Natural killer cell treated with Interleukin-12 subunit alpha and Interleukin-12 subunit beta and Interleukin-15 and Interleukin-18, amount 100 ng/mL, for 72 hours (primary cell): ENCODE measurements at regions not wholly inside any gene's neighbourhood (a gene's known extent, or its start where the extent isn't known, plus 50 kb on each side); places are given as distances from the start of the nearest gene placed in this dataset.
A peak's percentile ranks its signal among the peaks of the same experiment; 100 is the strongest.
"Not testable (repeated sequence)": the region's sequence is repeated elsewhere in the genome, so short reads cannot be mapped to it uniquely, and the experiment has no call there.

Experiments used
- ATAC-seq, 2 donors: fragments of 150-1000 bp; cut with Tn5 transposase in 1 of 2; sonication (Bioruptor Pico), chemical (Tn5 transposase) in 1 of 2; 2 replicates each; pipeline ENCODE4 v1.10.0; 2021
- DNase-seq: peaks from one replicate; pipeline ENCODE4 v3.0.0; 2022; ENCODE audit warnings: low spot score
- H3K27ac Mint-ChIP-seq, 2 donors: 1 replicate in 1 of 2; 2 replicates in 1 of 2; pipeline ENCODE4 v1.8.0; 2022; ENCODE audit warnings: mixed read lengths in 2 of 2, mild to moderate bottlenecking in 1 of 2, moderate library complexity in 1 of 2
- H3K27me3 Mint-ChIP-seq, 2 donors: 1 replicate in 1 of 2; 2 replicates in 1 of 2; pipeline ENCODE4 v1.8.0; 2022; ENCODE audit warnings: mixed read lengths in 2 of 2
- H3K36me3 Mint-ChIP-seq: one replicate; pipeline ENCODE4 v1.8.0; 2022; ENCODE audit warnings: mixed read lengths
- H3K4me1 Mint-ChIP-seq, 2 donors: 1 replicate in 1 of 2; 2 replicates in 1 of 2; pipeline ENCODE4 v1.8.0; 2022; ENCODE audit warnings: low read depth in 2 of 2, mixed read lengths in 2 of 2, mild to moderate bottlenecking in 1 of 2
- H3K4me3 Mint-ChIP-seq: one replicate; pipeline ENCODE4 v1.8.0; 2022; ENCODE audit warnings: mixed read lengths
- H3K9me3 Mint-ChIP-seq: 2 replicates; pipeline ENCODE4 v1.8.0; 2022; ENCODE audit warnings: mixed read lengths

- no peak overlapping the region for H3K27ac Mint-ChIP-seq
- H3K36me3 Mint-ChIP-seq: no peaks in the 10 kb centered on the region
- no peak for ATAC-seq
- DNase-seq: no peak
- peaks cover 6% of the 10 kb centered on the region for H3K9me3 Mint-ChIP-seq
- no peaks in the 10 kb centered on the region for H3K27me3 Mint-ChIP-seq
- no peaks in the 10 kb centered on the region for H3K4me1 Mint-ChIP-seq
- H3K4me3 Mint-ChIP-seq: no peak overlapping the region
These were observed 117.7 kb upstream of the SPATA16 start for GRCh38 chr3:173258697-173259096.

GRCh38 chr3:173257797-173258196 lies 116.8 kb upstream of the SPATA16 start:
- Mint-ChIP-seq H3K9me3 (peaks cover 6% of the 10 kb centered on the region), H3K4me3 (no peak overlapping the region), H3K4me1 (no peaks in the 10 kb centered on the region), H3K36me3 (no peaks in the 10 kb centered on the region), H3K27me3 (no peaks in the 10 kb centered on the region), H3K27ac (no peak overlapping the region)
- ATAC-seq (no peak), DNase-seq (no peak)

DNA sequence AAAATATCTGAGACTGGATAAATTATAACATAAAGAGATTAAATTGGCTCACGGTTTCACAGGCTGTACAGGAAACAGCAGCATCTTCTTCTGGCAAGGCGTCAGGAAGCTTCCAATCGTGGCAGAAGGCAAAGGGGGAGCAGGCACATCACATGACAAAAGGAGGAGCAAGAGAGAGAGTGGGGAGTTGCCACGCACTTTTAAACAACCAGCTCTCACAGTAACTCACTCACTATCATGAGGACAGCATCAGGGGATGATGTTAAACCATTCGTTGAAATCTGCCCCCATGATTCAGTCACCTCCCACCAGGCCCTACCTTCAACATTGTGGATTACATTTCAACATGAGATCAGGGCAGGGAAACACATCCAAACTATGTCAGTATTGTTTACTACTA lies 114.5 kb upstream of the SPATA16 start:
- ATAC-seq (no peak), DNase-seq (no peak)
- Mint-ChIP-seq H3K4me1 (no peaks in the 10 kb centered on the region), H3K36me3 (no peaks in the 10 kb centered on the region), H3K9me3 (peaks cover 6% of the 10 kb centered on the region), H3K27me3 (no peaks in the 10 kb centered on the region), H3K27ac (no peak overlapping the region), H3K4me3 (no peak overlapping the region)

GRCh38 chr3:173253471-173253870 lies 112.4 kb upstream of the SPATA16 start:
- ATAC-seq: no peak
- H3K4me1 Mint-ChIP-seq: no peaks in the 10 kb centered on the region
- H3K36me3 Mint-ChIP-seq: no peaks in the 10 kb centered on the region
- DNase-seq: no peak
- no peaks in the 10 kb centered on the region for H3K27me3 Mint-ChIP-seq
- no peak overlapping the region for H3K4me3 Mint-ChIP-seq
- H3K9me3 Mint-ChIP-seq: peaks cover 9% of the 10 kb centered on the region
- no peak overlapping the region for H3K27ac Mint-ChIP-seq

DNA sequence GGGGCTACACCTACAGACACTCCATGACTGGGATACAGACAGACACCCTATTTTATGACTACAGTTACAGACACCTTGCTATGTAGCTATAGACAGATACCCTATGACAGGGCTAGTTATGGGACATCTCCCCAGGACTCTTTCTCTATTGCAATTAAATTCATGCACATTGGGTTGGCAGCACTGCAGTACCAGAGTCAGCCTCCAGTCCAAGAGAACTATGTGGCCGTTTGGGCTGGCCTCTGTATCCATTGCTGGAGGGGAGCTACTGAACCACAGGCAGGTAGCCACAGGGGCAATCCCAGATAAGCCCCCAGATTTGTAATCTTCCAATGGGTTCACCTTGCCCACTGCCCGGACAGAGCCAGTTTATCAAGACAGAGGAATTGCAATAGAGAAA lies 108.4 kb upstream of the SPATA16 start:
- peak in 1 of 2 donors; percentile 6 for ATAC-seq
- no peaks in the 10 kb centered on the region for H3K4me1 Mint-ChIP-seq

GRCh38 chr3:173241727-173242126 lies 100.7 kb upstream of the SPATA16 start:
- no peak for DNase-seq
- no peak for ATAC-seq
- no peaks in the 10 kb centered on the region for H3K27me3 Mint-ChIP-seq
- peaks cover 12% of the 10 kb centered on the region for H3K9me3 Mint-ChIP-seq
- no peak overlapping the region for H3K27ac Mint-ChIP-seq
- H3K4me1 Mint-ChIP-seq: no peaks in the 10 kb centered on the region
- no peak overlapping the region for H3K4me3 Mint-ChIP-seq
- peaks cover 5% of the 10 kb centered on the region for H3K36me3 Mint-ChIP-seq

More for the DNA sequence above, 108.4 kb upstream of the SPATA16 start:
- no peak for DNase-seq
- Mint-ChIP-seq H3K27ac (no peak overlapping the region), H3K9me3 (peaks cover 5% of the 10 kb centered on the region), H3K4me3 (no peak overlapping the region), H3K27me3 (no peaks in the 10 kb centered on the region), H3K36me3 (peaks cover 5% of the 10 kb centered on the region)

DNA sequence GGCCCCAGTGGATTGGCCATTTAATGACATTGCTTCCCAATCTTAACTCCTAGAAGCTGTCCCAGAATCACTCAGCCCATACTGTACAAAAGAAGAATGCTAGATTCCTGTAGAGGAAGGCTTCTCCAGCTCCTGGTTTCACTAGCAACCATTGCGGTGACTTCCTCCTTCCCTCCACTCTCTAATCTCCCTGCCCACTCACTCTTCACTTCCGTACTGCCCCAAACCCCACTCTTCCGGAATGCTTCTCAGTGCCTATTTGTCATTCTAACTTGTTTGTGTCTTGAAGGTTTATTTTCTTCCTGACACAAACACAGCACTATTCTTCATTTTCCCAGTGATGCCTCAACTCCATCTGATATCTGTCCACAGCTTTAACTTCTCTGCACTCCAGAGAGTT lies 97.1 kb upstream of the SPATA16 start:
- no peak overlapping the region for H3K4me3 Mint-ChIP-seq
- ATAC-seq: peak in 1 of 2 donors; percentile 32
- no peak overlapping the region for H3K27ac Mint-ChIP-seq
- no peaks in the 10 kb centered on the region for H3K36me3 Mint-ChIP-seq
- H3K4me1 Mint-ChIP-seq: no peaks in the 10 kb centered on the region
- DNase-seq: no peak
- peaks cover 12% of the 10 kb centered on the region for H3K9me3 Mint-ChIP-seq
- no peaks in the 10 kb centered on the region for H3K27me3 Mint-ChIP-seq

DNA sequence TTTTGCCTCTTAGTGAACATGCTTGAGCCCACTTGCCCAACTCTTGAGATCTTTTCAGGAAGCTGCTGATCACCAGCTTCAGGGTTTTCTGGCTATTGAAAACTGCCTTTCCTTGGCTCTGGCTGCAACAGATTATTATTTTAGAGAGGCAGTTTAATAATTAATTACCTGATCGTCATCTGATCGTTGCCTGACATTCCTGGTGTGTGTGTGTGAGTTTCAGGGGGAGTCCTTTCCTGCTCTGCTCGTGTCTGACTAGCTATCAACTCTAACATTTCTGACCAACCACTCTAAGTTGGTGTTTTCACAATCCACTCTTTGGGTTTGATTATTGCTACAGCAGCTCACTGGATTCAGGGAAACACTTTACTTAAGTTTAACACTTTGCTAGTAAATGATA lies 84.3 kb upstream of the SPATA16 start:
- Mint-ChIP-seq H3K9me3 (no peaks in the 10 kb centered on the region), H3K4me3 (no peak overlapping the region), H3K4me1 (no peaks in the 10 kb centered on the region), H3K27ac (no peak overlapping the region), H3K36me3 (no peaks in the 10 kb centered on the region), H3K27me3 (no peaks in the 10 kb centered on the region)
- no peak for ATAC-seq
- DNase-seq: no peak

- H3K27ac Mint-ChIP-seq: no peak overlapping the region
- H3K4me1 Mint-ChIP-seq: no peaks in the 10 kb centered on the region
- H3K4me3 Mint-ChIP-seq: no peak overlapping the region
- ATAC-seq (no peak), DNase-seq (no peak)
- no peaks in the 10 kb centered on the region for H3K27me3 Mint-ChIP-seq
- H3K36me3 Mint-ChIP-seq: no peaks in the 10 kb centered on the region
- peaks cover 6% of the 10 kb centered on the region for H3K9me3 Mint-ChIP-seq
These were observed 80.0 kb upstream of the SPATA16 start for GRCh38 chr3:173221010-173221409.

DNA sequence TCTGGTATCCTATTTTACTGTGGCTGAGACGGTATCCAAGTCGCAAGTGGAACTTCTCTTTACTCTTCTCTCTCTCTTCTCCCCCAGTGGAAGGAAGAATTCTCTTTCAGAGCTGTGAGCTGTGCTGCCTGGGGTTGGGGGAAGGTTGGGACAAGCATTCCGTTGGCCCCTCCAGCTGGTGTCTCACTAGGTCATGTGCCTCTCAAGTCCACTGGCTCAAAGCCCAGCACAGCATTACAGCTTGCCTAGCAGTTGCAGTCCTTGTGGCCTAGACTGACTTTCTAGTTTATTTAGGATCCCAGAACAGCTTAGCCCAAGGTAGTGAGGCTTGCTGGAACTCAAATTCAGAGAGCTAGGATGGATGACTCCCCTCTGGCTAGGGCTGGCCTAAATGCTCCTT lies 76.1 kb upstream of the SPATA16 start:
- no peak overlapping the region for H3K27ac Mint-ChIP-seq
- no peaks in the 10 kb centered on the region for H3K36me3 Mint-ChIP-seq
- DNase-seq: no peak
- H3K27me3 Mint-ChIP-seq: no peaks in the 10 kb centered on the region
- ATAC-seq: no peak
- no peaks in the 10 kb centered on the region for H3K4me1 Mint-ChIP-seq
- peaks cover 10% of the 10 kb centered on the region for H3K9me3 Mint-ChIP-seq
- H3K4me3 Mint-ChIP-seq: no peak overlapping the region

- DNase-seq (no peak), ATAC-seq (no peak)
- H3K4me3 Mint-ChIP-seq: no peak overlapping the region
- H3K27ac Mint-ChIP-seq: no peak overlapping the region
- no peaks in the 10 kb centered on the region for H3K36me3 Mint-ChIP-seq
- no peaks in the 10 kb centered on the region for H3K27me3 Mint-ChIP-seq
- H3K4me1 Mint-ChIP-seq: no peaks in the 10 kb centered on the region
- H3K9me3 Mint-ChIP-seq: peaks cover 10% of the 10 kb centered on the region
These were observed 75.0 kb upstream of the SPATA16 start for GRCh38 chr3:173216063-173216462.

GRCh38 chr3:173214576-173214975 lies 73.5 kb upstream of the SPATA16 start:
- peaks cover 8% of the 10 kb centered on the region for H3K9me3 Mint-ChIP-seq
- H3K4me3 Mint-ChIP-seq: no peak overlapping the region
- ATAC-seq (no peak), DNase-seq (no peak)
- H3K27ac Mint-ChIP-seq: no peak overlapping the region
- no peaks in the 10 kb centered on the region for H3K27me3 Mint-ChIP-seq
- no peaks in the 10 kb centered on the region for H3K4me1 Mint-ChIP-seq
- no peaks in the 10 kb centered on the region for H3K36me3 Mint-ChIP-seq

DNA sequence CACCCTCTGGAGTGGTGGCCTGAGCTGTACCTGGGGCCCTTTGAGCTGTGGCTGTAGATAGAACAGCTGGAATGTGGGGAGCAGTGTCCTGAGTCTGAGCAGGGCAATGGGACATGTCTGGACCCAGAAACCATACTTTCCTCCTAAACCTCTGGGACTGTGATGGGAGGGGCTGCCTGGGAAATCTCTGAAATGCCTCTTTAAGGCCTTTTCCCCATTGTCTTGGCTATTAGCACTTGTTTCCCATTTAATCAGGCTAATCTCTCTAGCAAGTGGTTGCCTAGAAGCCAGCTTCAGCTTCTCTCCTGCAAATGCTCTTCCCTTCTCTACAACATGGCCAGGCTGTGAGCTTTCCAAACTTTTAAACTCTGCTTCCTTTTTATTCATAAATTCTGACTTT lies 58.5 kb upstream of the SPATA16 start:
- H3K27ac Mint-ChIP-seq: no peak overlapping the region
- no peaks in the 10 kb centered on the region for H3K36me3 Mint-ChIP-seq
- no peaks in the 10 kb centered on the region for H3K27me3 Mint-ChIP-seq
- ATAC-seq: no peak
- DNase-seq: no peak
- no peaks in the 10 kb centered on the region for H3K4me1 Mint-ChIP-seq
- no peak overlapping the region for H3K4me3 Mint-ChIP-seq
- H3K9me3 Mint-ChIP-seq: peaks cover 20% of the 10 kb centered on the region

DNA sequence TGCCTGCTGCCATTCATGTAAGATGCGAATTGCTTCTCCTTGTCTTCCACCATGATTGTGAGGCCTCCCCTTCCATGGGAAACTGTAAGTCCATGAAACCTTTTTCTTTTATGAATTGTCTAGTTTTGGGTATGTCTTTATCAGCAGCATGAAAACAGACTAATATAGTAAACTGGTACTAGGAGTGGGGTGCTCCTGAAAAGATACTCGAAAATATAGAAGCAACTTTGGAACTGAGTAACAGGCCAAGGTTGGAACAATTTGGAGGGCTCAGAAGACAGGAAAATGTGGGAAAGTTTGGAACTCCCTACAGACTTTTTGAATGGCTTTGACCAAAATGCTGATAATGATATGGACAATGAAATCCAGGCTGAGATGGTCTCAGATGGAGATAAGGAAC lies 53.8 kb upstream of the SPATA16 start:
- H3K27ac Mint-ChIP-seq, H3K4me1 Mint-ChIP-seq, H3K4me3 Mint-ChIP-seq, H3K36me3 Mint-ChIP-seq, H3K27me3 Mint-ChIP-seq, DNase-seq, ATAC-seq: not testable (repeated sequence)
- H3K9me3 Mint-ChIP-seq: peaks cover 15% of the 10 kb centered on the region

- Mint-ChIP-seq H3K27me3 (no peaks in the 10 kb centered on the region), H3K4me1 (no peaks in the 10 kb centered on the region), H3K4me3 (no peak overlapping the region)
These were observed 50.6 kb upstream of the SPATA16 start for GRCh38 chr3:173191611-173192010.

More at GRCh38 chr3:173191611-173192010, 50.6 kb upstream of the SPATA16 start:
- peaks cover 15% of the 10 kb centered on the region for H3K9me3 Mint-ChIP-seq
- H3K27ac Mint-ChIP-seq: no peak overlapping the region
- DNase-seq (no peak), ATAC-seq (no peak)
- no peaks in the 10 kb centered on the region for H3K36me3 Mint-ChIP-seq
